Lower leg skin (tissue), 3 donors: ENCODE measurements at regions not wholly inside any gene's neighbourhood (a gene's known extent, or its start where the extent isn't known, plus 50 kb on each side); places are given as distances from the start of the nearest gene placed in this dataset.

ENCODE experiments used
- POLR2A ChIP-seq, 2 donors: fragments of 450-650 bp; IDR thresholded peaks; one replicate each; pipeline ENCODE4 v1.6.1; 2016 to 2017; ENCODE audit warnings: antibody characterized with exemption in 2 of 2, mild to moderate bottlenecking in 1 of 2, moderate library complexity in 1 of 2
- TF ChIP-seq, protein P1 (sequence below), 3 donors: fragments of 450-650 bp; IDR thresholded peaks; one replicate each; pipeline ENCODE4 v1.5.1; 2016; ENCODE audit warnings: antibody characterized with exemption in 3 of 3, mild to moderate bottlenecking in 3 of 3, moderate library complexity in 2 of 3

DNA sequence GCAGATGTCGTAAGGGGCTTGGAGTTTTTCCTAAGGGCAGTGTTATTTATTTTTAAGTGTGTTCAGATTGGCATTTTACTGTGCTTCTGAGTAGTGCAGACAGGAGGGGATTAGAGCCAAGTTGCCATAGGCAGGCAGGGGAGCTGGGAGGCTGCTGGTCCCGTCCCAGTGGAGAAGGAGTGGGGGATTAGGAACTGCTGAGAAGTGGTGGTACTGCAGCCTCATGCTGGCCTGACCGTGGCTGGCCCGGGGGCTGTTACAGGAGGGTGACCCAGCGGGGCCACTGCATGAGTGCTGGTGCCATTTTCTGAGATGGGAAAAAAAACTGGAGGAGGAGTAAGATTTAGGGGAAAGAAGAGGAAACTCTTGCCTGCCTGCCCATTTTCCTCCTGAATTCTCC, 52.3 kb upstream of the DLK1 start:
- TF ChIP-seq, protein P1, sequence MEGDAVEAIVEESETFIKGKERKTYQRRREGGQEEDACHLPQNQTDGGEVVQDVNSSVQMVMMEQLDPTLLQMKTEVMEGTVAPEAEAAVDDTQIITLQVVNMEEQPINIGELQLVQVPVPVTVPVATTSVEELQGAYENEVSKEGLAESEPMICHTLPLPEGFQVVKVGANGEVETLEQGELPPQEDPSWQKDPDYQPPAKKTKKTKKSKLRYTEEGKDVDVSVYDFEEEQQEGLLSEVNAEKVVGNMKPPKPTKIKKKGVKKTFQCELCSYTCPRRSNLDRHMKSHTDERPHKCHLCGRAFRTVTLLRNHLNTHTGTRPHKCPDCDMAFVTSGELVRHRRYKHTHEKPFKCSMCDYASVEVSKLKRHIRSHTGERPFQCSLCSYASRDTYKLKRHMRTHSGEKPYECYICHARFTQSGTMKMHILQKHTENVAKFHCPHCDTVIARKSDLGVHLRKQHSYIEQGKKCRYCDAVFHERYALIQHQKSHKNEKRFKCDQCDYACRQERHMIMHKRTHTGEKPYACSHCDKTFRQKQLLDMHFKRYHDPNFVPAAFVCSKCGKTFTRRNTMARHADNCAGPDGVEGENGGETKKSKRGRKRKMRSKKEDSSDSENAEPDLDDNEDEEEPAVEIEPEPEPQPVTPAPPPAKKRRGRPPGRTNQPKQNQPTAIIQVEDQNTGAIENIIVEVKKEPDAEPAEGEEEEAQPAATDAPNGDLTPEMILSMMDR (IDR thresholded peaks at IDR 0.05) = no peak
- no peak for TF ChIP-seq POLR2A (IDR thresholded peaks at IDR 0.05)
